Sigmoid colon (tissue), 6 donors: ENCODE measurements at regions not wholly inside any gene's neighbourhood (a gene's known extent, or its start where the extent isn't known, plus 50 kb on each side); places are given as distances from the start of the nearest gene placed in this dataset.

Experiments used
- DNase-seq: peaks from one replicate; pipeline ENCODE4 v3.0.0-alpha.2; 2019
- H3K27ac ChIP-seq, 4 donors: fragments of 200-600 bp; sonication (generic); one replicate each; pipeline ENCODE4 v1.5.1; 2016 to 2019; ENCODE audit warnings: mild to moderate bottlenecking in 1 of 4
- H3K27me3 ChIP-seq, 3 donors: fragments of 200-600 bp; sonication (generic); one replicate each; pipeline ENCODE4 v1.5.1; 2019; ENCODE audit warnings: mild to moderate bottlenecking in 1 of 3
- H3K36me3 ChIP-seq, 4 donors: fragments of 200-600 bp; sonication (generic); one replicate each; pipeline ENCODE4 v1.5.1; 2016 to 2019
- H3K4me1 ChIP-seq, 4 donors: fragments of 200-600 bp; sonication (generic); one replicate each; pipeline ENCODE4 v1.5.1; 2017 to 2019
- H3K4me3 ChIP-seq, 4 donors: fragments of 200-600 bp; sonication (generic); one replicate each; pipeline ENCODE4 v1.5.1; 2017 to 2019; ENCODE audit warnings: mild to moderate bottlenecking in 2 of 4, moderate library complexity in 1 of 4
- H3K9me3 ChIP-seq, 4 donors: fragments of 200-600 bp in 3 of 4; sonication (generic) in 3 of 4; one replicate each; pipeline versions ENCODE4 v1.5.1 to v1.6.1; 2013 to 2019
- CTCF ChIP-seq, 4 experiments: fragments of 450-650 bp in 3 of 4; fragments of 200-600 bp in 1 of 4; IDR thresholded peaks; one replicate each; pipeline ENCODE4 v1.5.1; 2016 to 2019; ENCODE audit warnings: antibody characterized with exemption in 4 of 4, mild to moderate bottlenecking in 3 of 4, moderate library complexity in 2 of 4
- EP300 ChIP-seq, 4 donors: sonication (generic); formaldehyde crosslinking; IDR thresholded peaks; one replicate each; pipeline ENCODE4 v1.6.1; 2017; ENCODE audit warnings: antibody characterized with exemption in 4 of 4
- POLR2A ChIP-seq, 2 donors: fragments of 450-650 bp; IDR thresholded peaks; one replicate each; pipeline ENCODE4 v1.6.1; 2016; ENCODE audit warnings: antibody characterized with exemption in 2 of 2, mild to moderate bottlenecking in 2 of 2, moderate library complexity in 2 of 2
- POLR2AphosphoS5 ChIP-seq, 4 donors: sonication (generic); formaldehyde crosslinking; IDR thresholded peaks; one replicate each; pipeline ENCODE4 v1.6.1; 2017; ENCODE audit warnings: antibody characterized with exemption in 4 of 4
- WGBS, 2 donors: extraction: QIAGEN DNeasy Blood & Tissue Kit; methylation state at CpG; one replicate each; pipeline ENCODE4 v1.1.7; 2013; 5-methylcytosine and 5-hydroxymethylcytosine counted together
- intact Hi-C: fragments of 100-400 bp; cut with DNase I; formaldehyde crosslinking; loops from one replicate; pipeline ENCODE4 v1.15.1; 2023
- donor health status: healthy with polysubstance abuse.
- donor health status: healthy.

DNA sequence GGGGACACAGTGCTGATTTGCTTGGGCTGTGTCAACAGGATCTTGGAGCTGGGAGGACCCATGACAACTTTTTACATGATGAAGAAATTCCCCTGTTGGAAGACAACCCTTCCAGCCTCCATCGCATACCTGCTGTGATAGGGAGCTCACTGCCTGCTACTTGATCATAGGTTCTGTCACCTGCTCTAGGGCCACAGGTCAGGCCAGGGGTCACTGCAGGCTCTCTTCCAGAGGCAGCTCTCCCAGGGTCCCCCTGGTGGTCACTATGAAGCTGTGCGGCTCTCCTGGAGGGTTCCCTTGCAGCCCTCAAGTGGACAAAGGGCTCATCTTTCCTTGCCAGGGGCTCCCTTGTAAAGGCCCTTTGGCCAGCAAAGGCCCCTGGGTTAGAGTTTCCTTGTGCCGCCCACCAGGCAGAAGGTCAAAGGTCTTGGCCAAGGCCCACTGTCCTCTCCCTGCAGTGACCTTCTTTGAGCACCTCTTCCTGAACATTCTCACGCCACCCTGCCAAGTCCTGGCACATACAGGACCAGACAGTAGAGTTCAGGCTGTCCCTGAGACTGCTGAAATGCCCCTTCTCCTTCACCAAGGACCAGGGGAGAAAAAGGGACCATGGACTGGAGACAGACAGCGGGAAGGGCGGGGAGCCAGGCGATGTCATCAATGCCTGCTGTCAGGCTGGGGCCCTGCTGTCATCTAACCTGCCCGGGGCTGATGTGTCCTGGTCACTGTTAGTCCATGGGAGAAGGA is 345.1 kb downstream of the DYSF start:
- DNase-seq, result peak; percentile 57
- TF ChIP-seq CTCF (IDR thresholded peaks at IDR 0.05) (peak in 3 of 4 experiments; percentile 40 to 63 (median 45)), POLR2A (IDR thresholded peaks at IDR 0.05) (no peak)
- Histone ChIP-seq H3K27ac (no peak overlapping the region), H3K27me3 (no peaks in the 10 kb centered on the region), H3K9me3 (no peaks in the 10 kb centered on the region), H3K4me3 (no peak overlapping the region), H3K36me3 (no peaks in the 10 kb centered on the region), H3K4me1 (peaks cover 0 to 3% (median 0%) of the 10 kb centered on the region in 4 donors)
- 72 to 84% methylated on average over 8 of the region's 8 CpGs for WGBS, 2 donors
- intact Hi-C loops, result loop anchor here (10.0 kb wide), 1 partner anchor 244 kb away; no protein-coding TSS in a partner anchor

DNA sequence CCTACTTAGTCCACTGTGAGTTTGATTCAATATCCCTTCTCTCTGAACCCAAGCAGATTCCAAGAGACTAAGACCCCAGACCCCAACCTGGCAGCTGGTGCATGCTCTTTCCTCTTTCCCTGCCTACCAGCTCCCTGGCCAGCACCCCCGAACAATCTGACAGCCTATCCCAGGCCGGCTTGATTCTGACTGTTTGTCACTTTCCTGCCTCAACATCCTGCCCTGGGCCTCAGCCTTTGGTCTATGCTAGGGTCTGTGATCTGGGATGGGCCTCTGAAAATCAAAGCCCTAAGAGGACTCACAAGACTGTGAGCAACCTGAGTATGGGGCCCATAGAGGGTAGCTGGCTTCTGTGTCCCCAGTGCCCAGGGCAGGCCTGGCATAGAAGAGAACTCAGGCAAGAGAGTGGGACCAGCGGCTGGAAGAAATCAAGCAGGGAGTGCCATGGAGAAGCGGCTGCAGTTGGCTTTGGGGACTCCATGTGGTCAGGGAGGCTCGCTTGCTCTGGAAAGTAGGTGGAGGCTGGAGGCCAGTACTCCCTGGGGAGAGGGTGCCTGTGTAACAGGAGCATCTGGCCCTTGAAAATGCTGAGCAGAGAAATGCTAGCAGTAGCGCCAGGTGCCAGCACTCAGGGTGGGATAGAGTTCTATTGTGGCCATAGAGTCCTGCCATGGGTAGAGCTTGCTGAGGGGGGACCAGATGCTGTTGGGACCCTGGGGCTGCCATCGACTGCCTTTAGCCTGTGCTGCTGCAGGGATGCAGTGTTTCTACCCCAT is 343.9 kb downstream of the DYSF start:
- Histone ChIP-seq H3K27me3 (no peaks in the 10 kb centered on the region), H3K36me3 (no peaks in the 10 kb centered on the region), H3K4me1 (peaks cover 0 to 3% (median 0%) of the 10 kb centered on the region in 4 donors), H3K4me3 (no peak overlapping the region), H3K9me3 (no peaks in the 10 kb centered on the region), H3K27ac (no peak overlapping the region)
- intact Hi-C loops, result loop anchor here (10.0 kb wide), 1 partner anchor 242 kb away; no protein-coding TSS in a partner anchor
- no peak for DNase-seq
- WGBS, 2 donors, result 92 to 96% methylated on average over 7 of the region's 7 CpGs
- TF ChIP-seq CTCF (IDR thresholded peaks at IDR 0.05), result no peak
- TF ChIP-seq EP300 (IDR thresholded peaks at IDR 0.05), result no peak
- no peak for TF ChIP-seq POLR2A (IDR thresholded peaks at IDR 0.05)

DNA sequence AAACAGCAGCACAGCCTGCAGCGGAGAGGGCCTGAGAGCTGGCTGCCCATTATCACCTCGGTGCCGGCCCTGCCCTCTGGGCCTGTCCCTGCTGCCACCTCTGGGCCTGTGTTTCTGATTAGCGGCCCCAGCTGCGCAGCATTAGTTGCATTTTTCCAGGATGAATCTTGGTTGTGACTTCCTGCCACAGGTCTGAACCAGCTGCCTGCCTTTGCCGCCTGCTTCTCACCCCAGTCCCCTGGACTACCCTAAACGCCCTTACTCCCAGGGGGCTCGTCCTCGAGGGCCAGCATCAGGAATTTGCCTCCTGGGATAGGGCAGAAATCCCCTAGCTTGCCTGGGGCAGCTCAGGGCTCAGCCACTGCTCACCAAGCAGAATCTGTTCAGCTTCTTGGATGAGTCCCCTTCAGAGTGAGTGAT is 342.8 kb downstream of the DYSF start:
- Histone ChIP-seq H3K36me3 (no peaks in the 10 kb centered on the region), H3K27ac (no peak overlapping the region), H3K27me3 (no peaks in the 10 kb centered on the region), H3K4me3 (no peak overlapping the region), H3K9me3 (no peaks in the 10 kb centered on the region), H3K4me1 (no peaks in the 10 kb centered on the region)
- 75 to 82% methylated on average over 9 of the region's 9 CpGs for WGBS, 2 donors
- no peak for DNase-seq
- TF ChIP-seq POLR2AphosphoS5 (IDR thresholded peaks at IDR 0.05) (no peak), POLR2A (IDR thresholded peaks at IDR 0.05) (no peak), CTCF (IDR thresholded peaks at IDR 0.05) (no peak)
- intact Hi-C loops, result loop anchor here (10.0 kb wide), 1 partner anchor 241 kb away; no protein-coding TSS in a partner anchor

GRCh38 chr2:71795486-71795885 is 342.1 kb downstream of the DYSF start:
- DNase-seq, result no peak
- Histone ChIP-seq H3K9me3 (no peaks in the 10 kb centered on the region), H3K4me3 (no peak overlapping the region), H3K36me3 (no peaks in the 10 kb centered on the region), H3K4me1 (no peaks in the 10 kb centered on the region), H3K27ac (no peak overlapping the region), H3K27me3 (no peaks in the 10 kb centered on the region)
- TF ChIP-seq EP300 (IDR thresholded peaks at IDR 0.05) (no peak), CTCF (IDR thresholded peaks at IDR 0.05) (no peak), POLR2AphosphoS5 (IDR thresholded peaks at IDR 0.05) (no peak), POLR2A (IDR thresholded peaks at IDR 0.05) (no peak)
- intact Hi-C loops, result loop anchor here (10.0 kb wide), 1 partner anchor 241 kb away; no protein-coding TSS in a partner anchor
- 90 to 91% methylated on average over 1 of the region's 1 CpG for WGBS, 2 donors
